ENCODE measurements at regions not wholly inside any gene's neighbourhood (a gene's known extent, or its start where the extent isn't known, plus 50 kb on each side); places are given as distances from the start of the nearest gene placed in this dataset.
A peak's percentile ranks its signal among the peaks of the same experiment; 100 is the strongest.

GRCh38 chr10:29757551-29758297 is 123.0 kb upstream of the SVIL start:
- no peak overlapping the region for H3K4me3 ChIP-seq (replicated peaks in 1 of 2; ENCODE audit: low read depth in 2 of 2, low read length in 2 of 2)
- no peak for TF ChIP-seq CTCF (IDR thresholded peaks at IDR 0.05; ENCODE audit: low read depth, low read length)
- peak; percentile 33 to 48 for DNase-seq (ENCODE audit: low read depth in 2 of 2)

- DNase-seq (ENCODE audit: low read depth in 2 of 2), result no peak
- TF ChIP-seq CTCF (IDR thresholded peaks at IDR 0.05; ENCODE audit: low read depth, low read length), result no peak
- no peak overlapping the region for H3K4me3 ChIP-seq (replicated peaks in 1 of 2; ENCODE audit: low read depth in 2 of 2, low read length in 2 of 2)
Measured at GRCh38 chr10:29756451-29756850, 121.7 kb upstream of the SVIL start.

- TF ChIP-seq CTCF (IDR thresholded peaks at IDR 0.05; ENCODE audit: low read depth, low read length), result no peak
- DNase-seq (ENCODE audit: low read depth in 2 of 2), result no peak
- H3K4me3 ChIP-seq (replicated peaks in 1 of 2; ENCODE audit: low read depth in 2 of 2, low read length in 2 of 2), result no peak overlapping the region
Measured at GRCh38 chr10:29753283-29753682, 118.5 kb upstream of the SVIL start.

- no peak for TF ChIP-seq CTCF (IDR thresholded peaks at IDR 0.05; ENCODE audit: low read depth, low read length)
- DNase-seq (ENCODE audit: low read depth in 2 of 2), result no peak
Measured at GRCh38 chr10:29751684-29752083, 116.9 kb upstream of the SVIL start.

GRCh38 chr10:29751240-29751639 is 116.5 kb upstream of the SVIL start:
- TF ChIP-seq CTCF (IDR thresholded peaks at IDR 0.05; ENCODE audit: low read depth, low read length), result no peak
- no peak overlapping the region for H3K4me3 ChIP-seq (replicated peaks in 1 of 2; ENCODE audit: low read depth in 2 of 2, low read length in 2 of 2)
- DNase-seq (ENCODE audit: low read depth in 2 of 2), result no peak

More at GRCh38 chr10:29751684-29752083, 116.9 kb upstream of the SVIL start:
- H3K4me3 ChIP-seq (replicated peaks in 1 of 2; ENCODE audit: low read depth in 2 of 2, low read length in 2 of 2), result no peak overlapping the region

GRCh38 chr10:29749150-29749549 is 114.4 kb upstream of the SVIL start:
- DNase-seq (ENCODE audit: low read depth in 2 of 2), result no peak
- no peak for TF ChIP-seq CTCF (IDR thresholded peaks at IDR 0.05; ENCODE audit: low read depth, low read length)
- H3K4me3 ChIP-seq (replicated peaks in 1 of 2; ENCODE audit: low read depth in 2 of 2, low read length in 2 of 2), result no peak overlapping the region

All from cardiac fibroblast (primary cell).